GM23338 (cell line): ENCODE measurements at regions not wholly inside any gene's neighbourhood (a gene's known extent, or its start where the extent isn't known, plus 50 kb on each side); places are given as distances from the start of the nearest gene placed in this dataset.

Experiments used
- ATAC-seq: fragments of 200-7000 bp; cut with Tn5 transposase; 3 replicates; pipeline ENCODE4 v1.9.1; 2020
- DNase-seq: peaks from one replicate; pipeline ENCODE4 v3.0.0-alpha.2; 2015; ENCODE audit warnings: low spot score
- H2AFZ ChIP-seq: fragments of 200-600 bp; sonication (generic); 2 replicates; pipeline ENCODE4 v1.8.0; 2016; ENCODE audit warnings: antibody characterized with exemption, mild to moderate bottlenecking, moderate library complexity
- H3F3A ChIP-seq: fragments of 200-600 bp; sonication (generic); replicated peaks from 2 replicates; pipeline ENCODE4 v1.8.0; 2017; ENCODE audit warnings: antibody characterized with exemption, mixed run types, low read depth
- H3K27ac ChIP-seq: fragments of 200-600 bp; sonication (generic); 2 replicates; pipeline ENCODE4 v1.6.1; 2016; ENCODE audit warnings: low read depth
- H3K27me3 ChIP-seq: fragments of 200-600 bp; sonication (generic); 2 replicates; pipeline ENCODE4 v1.8.0; 2016; ENCODE audit warnings: mild to moderate bottlenecking, mixed run types, moderate library complexity; ENCODE audit not compliant: insufficient read depth
- H3K36me3 ChIP-seq: fragments of 200-600 bp; sonication (generic); 2 replicates; pipeline ENCODE4 v1.8.0; 2016; ENCODE audit warnings: mild to moderate bottlenecking; ENCODE audit not compliant: insufficient read depth
- H3K4me1 ChIP-seq: fragments of 200-600 bp; sonication (generic); 2 replicates; pipeline ENCODE4 v1.8.0; 2016; ENCODE audit warnings: mild to moderate bottlenecking, moderate library complexity; ENCODE audit not compliant: insufficient read depth
- H3K4me2 ChIP-seq: fragments of 200-600 bp; sonication (generic); 2 replicates; pipeline ENCODE4 v1.7.1; 2017; ENCODE audit warnings: mixed run types
- H3K4me3 ChIP-seq: fragments of 200-600 bp; sonication (generic); 2 replicates; pipeline ENCODE4 v1.6.1; 2016; ENCODE audit warnings: mixed run types
- H3K79me2 ChIP-seq: fragments of 200-600 bp; sonication (generic); replicated peaks from 2 replicates; pipeline ENCODE4 v1.8.0; 2017; ENCODE audit warnings: mild to moderate bottlenecking; ENCODE audit not compliant: insufficient read depth
- H3K9me2 ChIP-seq: fragments of 200-600 bp; sonication (generic); 2 replicates; pipeline ENCODE4 v1.8.0; 2017; ENCODE audit not compliant: insufficient read depth
- H4K20me1 ChIP-seq: fragments of 200-600 bp; sonication (generic); replicated peaks from 2 replicates; pipeline ENCODE4 v1.8.0; 2017; ENCODE audit warnings: mild to moderate bottlenecking; ENCODE audit not compliant: insufficient read depth
- H3K27ac Mint-ChIP-seq: 2 replicates; pipeline ENCODE4 v1.8.0; 2020; ENCODE audit warnings: inconsistent platforms, mild to moderate bottlenecking, moderate library complexity, mixed read lengths
- H3K27me3 Mint-ChIP-seq: 3 replicates; pipeline ENCODE4 v1.8.0; 2022; ENCODE audit warnings: low read depth, mild to moderate bottlenecking, moderate library complexity, mixed read lengths, inconsistent platforms; ENCODE audit not compliant: insufficient read depth, poor library complexity
- H3K36me3 Mint-ChIP-seq: 3 replicates; pipeline ENCODE4 v1.8.0; 2021; ENCODE audit warnings: low read depth, mild to moderate bottlenecking, inconsistent platforms, moderate library complexity, mixed read lengths
- H3K4me1 Mint-ChIP-seq: 3 replicates; pipeline ENCODE4 v1.8.0; 2020; ENCODE audit warnings: mild to moderate bottlenecking, inconsistent platforms, mixed read lengths
- H3K4me3 Mint-ChIP-seq: 3 replicates; pipeline ENCODE4 v1.8.0; 2021; ENCODE audit warnings: moderate library complexity, mild to moderate bottlenecking, inconsistent platforms, mixed read lengths
- H3K9me3 Mint-ChIP-seq: 3 replicates; pipeline ENCODE4 v1.8.0; 2020; ENCODE audit warnings: moderate library complexity, mild to moderate bottlenecking, inconsistent platforms, mixed read lengths
- CREB1 ChIP-seq: fragments of 250-450 bp; sonication (Bioruptor Pico); IDR thresholded peaks from 2 replicates; pipeline ENCODE4 v1.5.0; 2020; ENCODE audit warnings: low read depth, mild to moderate bottlenecking, moderate library complexity
- EZH2 ChIP-seq: fragments of 200-600 bp; sonication (generic); IDR thresholded peaks from one replicate; pipeline ENCODE4 v1.8.0; 2017; ENCODE audit warnings: antibody characterized with exemption, mild to moderate bottlenecking, low read depth; ENCODE audit not compliant: unreplicated experiment
- NANOG ChIP-seq: IDR thresholded peaks from 2 replicates; pipeline ENCODE4 v1.6.1; 2016; ENCODE audit warnings: antibody characterized with exemption, borderline replicate concordance
- POLR2AphosphoS5 ChIP-seq: IDR thresholded peaks from 2 replicates; pipeline ENCODE4 v1.6.1; 2016; ENCODE audit warnings: antibody characterized with exemption, low read depth
- STAT1 ChIP-seq: IDR thresholded peaks from one replicate; pipeline ENCODE4 v1.6.1; 2016; ENCODE audit warnings: antibody characterized with exemption; ENCODE audit not compliant: unreplicated experiment
- ZNF114 ChIP-seq: fragments of 250-450 bp; sonication (Bioruptor Pico); IDR thresholded peaks from 2 replicates; pipeline ENCODE4 v1.5.0; 2020; ENCODE audit warnings: mild to moderate bottlenecking, moderate library complexity
- ZNF331 ChIP-seq: fragments of 250-450 bp; sonication (Bioruptor Pico); IDR thresholded peaks from 2 replicates; pipeline ENCODE4 v1.5.0; 2020; ENCODE audit warnings: low read depth, mild to moderate bottlenecking, moderate library complexity
- TF ChIP-seq, protein P1 (sequence below): fragments of 250-450 bp; sonication (Bioruptor Pico); IDR thresholded peaks from 2 replicates; pipeline ENCODE4 v1.5.0; 2020; ENCODE audit warnings: mild to moderate bottlenecking, moderate library complexity
- TF ChIP-seq, protein P2 (sequence below): IDR thresholded peaks from one replicate; pipeline ENCODE4 v1.6.1; 2018; ENCODE audit warnings: antibody characterized with exemption; ENCODE audit not compliant: unreplicated experiment

DNA sequence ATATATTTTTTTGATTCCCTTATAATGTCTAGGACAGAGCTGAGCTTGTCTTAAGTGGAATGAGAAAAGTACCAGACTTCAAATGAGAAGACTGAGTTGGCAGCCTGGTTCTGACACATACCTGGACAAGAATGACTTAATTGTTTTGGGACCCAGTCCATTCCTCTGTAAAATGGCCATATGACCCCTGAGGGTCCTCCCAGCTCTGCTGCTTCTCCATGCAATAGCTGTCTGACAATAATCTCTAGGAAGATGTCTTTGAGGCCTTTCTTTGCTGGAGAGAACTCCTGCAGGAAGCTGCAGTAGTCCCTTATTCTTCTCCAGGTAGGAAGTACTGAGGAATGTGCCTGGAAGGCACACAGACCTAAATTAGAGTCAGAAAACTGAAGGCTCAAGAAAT lies 55.9 kb upstream of the SLIT3 start:
- peaks cover 2% of the 10 kb centered on the region for H3K27me3 Mint-ChIP-seq
- H3K4me1 Mint-ChIP-seq: no peaks in the 10 kb centered on the region
- H3K27ac Mint-ChIP-seq: no peak overlapping the region
- H3K4me2 ChIP-seq: no peak overlapping the region
- no peak overlapping the region for H3K4me3 ChIP-seq
- H3K9me2 ChIP-seq: no peaks in the 10 kb centered on the region
- no peaks in the 10 kb centered on the region for H3K27me3 ChIP-seq
- H3K36me3 ChIP-seq: no peaks in the 10 kb centered on the region
- DNase-seq (no peak), ATAC-seq (no peak)
- H3K9me3 Mint-ChIP-seq: no peaks in the 10 kb centered on the region
- no peaks in the 10 kb centered on the region for H3K4me1 ChIP-seq
- H3K79me2 ChIP-seq: no peaks in the 10 kb centered on the region
- H3K4me3 Mint-ChIP-seq: no peak overlapping the region
- H3K36me3 Mint-ChIP-seq: no peaks in the 10 kb centered on the region
- TF ChIP-seq, protein P1, sequence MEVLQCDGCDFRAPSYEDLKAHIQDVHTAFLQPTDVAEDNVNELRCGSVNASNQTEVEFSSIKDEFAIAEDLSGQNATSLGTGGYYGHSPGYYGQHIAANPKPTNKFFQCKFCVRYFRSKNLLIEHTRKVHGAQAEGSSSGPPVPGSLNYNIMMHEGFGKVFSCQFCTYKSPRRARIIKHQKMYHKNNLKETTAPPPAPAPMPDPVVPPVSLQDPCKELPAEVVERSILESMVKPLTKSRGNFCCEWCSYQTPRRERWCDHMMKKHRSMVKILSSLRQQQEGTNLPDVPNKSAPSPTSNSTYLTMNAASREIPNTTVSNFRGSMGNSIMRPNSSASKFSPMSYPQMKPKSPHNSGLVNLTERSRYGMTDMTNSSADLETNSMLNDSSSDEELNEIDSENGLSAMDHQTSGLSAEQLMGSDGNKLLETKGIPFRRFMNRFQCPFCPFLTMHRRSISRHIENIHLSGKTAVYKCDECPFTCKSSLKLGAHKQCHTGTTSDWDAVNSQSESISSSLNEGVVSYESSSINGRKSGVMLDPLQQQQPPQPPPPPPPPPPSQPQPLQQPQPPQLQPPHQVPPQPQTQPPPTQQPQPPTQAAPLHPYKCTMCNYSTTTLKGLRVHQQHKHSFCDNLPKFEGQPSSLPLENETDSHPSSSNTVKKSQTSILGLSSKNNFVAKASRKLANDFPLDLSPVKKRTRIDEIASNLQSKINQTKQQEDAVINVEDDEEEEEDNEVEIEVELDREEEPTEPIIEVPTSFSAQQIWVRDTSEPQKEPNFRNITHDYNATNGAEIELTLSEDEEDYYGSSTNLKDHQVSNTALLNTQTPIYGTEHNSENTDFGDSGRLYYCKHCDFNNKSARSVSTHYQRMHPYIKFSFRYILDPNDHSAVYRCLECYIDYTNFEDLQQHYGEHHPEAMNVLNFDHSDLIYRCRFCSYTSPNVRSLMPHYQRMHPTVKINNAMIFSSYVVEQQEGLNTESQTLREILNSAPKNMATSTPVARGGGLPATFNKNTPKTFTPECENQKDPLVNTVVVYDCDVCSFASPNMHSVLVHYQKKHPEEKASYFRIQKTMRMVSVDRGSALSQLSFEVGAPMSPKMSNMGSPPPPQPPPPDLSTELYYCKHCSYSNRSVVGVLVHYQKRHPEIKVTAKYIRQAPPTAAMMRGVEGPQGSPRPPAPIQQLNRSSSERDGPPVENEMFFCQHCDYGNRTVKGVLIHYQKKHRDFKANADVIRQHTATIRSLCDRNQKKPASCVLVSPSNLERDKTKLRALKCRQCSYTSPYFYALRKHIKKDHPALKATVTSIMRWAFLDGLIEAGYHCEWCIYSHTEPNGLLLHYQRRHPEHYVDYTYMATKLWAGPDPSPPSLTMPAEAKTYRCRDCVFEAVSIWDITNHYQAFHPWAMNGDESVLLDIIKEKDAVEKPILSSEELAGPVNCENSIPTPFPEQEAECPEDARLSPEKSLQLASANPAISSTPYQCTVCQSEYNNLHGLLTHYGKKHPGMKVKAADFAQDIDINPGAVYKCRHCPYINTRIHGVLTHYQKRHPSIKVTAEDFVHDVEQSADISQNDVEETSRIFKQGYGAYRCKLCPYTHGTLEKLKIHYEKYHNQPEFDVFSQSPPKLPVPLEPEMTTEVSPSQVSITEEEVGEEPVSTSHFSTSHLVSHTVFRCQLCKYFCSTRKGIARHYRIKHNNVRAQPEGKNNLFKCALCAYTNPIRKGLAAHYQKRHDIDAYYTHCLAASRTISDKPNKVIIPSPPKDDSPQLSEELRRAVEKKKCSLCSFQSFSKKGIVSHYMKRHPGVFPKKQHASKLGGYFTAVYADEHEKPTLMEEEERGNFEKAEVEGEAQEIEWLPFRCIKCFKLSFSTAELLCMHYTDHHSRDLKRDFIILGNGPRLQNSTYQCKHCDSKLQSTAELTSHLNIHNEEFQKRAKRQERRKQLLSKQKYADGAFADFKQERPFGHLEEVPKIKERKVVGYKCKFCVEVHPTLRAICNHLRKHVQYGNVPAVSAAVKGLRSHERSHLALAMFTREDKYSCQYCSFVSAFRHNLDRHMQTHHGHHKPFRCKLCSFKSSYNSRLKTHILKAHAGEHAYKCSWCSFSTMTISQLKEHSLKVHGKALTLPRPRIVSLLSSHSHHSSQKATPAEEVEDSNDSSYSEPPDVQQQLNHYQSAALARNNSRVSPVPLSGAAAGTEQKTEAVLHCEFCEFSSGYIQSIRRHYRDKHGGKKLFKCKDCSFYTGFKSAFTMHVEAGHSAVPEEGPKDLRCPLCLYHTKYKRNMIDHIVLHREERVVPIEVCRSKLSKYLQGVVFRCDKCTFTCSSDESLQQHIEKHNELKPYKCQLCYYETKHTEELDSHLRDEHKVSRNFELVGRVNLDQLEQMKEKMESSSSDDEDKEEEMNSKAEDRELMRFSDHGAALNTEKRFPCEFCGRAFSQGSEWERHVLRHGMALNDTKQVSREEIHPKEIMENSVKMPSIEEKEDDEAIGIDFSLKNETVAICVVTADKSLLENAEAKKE (CRISPR knock-in tag): no peak
- TF ChIP-seq CREB1 (CRISPR knock-in tag) (no peak), NANOG (no peak)
- H3F3A ChIP-seq: no peaks in the 10 kb centered on the region
- 0 out of 2 replicates have a peak overlapping the region, but pooled peaks have one; percentile 16 for H2AFZ ChIP-seq
- no peak overlapping the region for H3K27ac ChIP-seq
- no peaks in the 10 kb centered on the region for H4K20me1 ChIP-seq

DNA sequence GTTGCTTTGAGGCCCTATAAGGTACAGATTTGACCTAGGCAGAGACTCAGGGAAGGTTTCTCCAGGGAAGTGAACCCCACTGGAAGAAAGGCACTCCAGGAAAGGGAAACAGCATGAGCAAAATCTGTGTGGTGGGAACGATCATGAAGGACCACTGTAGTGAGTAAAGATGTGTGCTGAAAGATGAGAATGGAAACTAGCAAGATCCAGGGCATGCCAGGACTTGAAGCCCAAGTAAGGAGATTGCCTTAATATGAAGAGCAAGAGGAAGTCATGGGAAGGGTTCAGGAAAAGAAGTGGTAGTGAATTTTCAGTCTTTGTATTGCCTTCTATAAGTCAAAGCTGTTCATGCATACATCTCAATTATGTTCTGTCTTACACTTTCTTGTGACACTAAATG lies 55.2 kb upstream of the SLIT3 start:
- H3K4me3 Mint-ChIP-seq: no peak overlapping the region

More for the DNA sequence above, 55.2 kb upstream of the SLIT3 start:
- no peaks in the 10 kb centered on the region for H3K9me3 Mint-ChIP-seq
- no peaks in the 10 kb centered on the region for H3K9me2 ChIP-seq
- TF ChIP-seq CREB1 (CRISPR knock-in tag) (no peak), NANOG (no peak), ZNF114 (CRISPR knock-in tag) (no peak), EZH2 (no peak), ZNF331 (no peak), STAT1 (no peak), POLR2AphosphoS5 (no peak)
- TF ChIP-seq, protein P2, sequence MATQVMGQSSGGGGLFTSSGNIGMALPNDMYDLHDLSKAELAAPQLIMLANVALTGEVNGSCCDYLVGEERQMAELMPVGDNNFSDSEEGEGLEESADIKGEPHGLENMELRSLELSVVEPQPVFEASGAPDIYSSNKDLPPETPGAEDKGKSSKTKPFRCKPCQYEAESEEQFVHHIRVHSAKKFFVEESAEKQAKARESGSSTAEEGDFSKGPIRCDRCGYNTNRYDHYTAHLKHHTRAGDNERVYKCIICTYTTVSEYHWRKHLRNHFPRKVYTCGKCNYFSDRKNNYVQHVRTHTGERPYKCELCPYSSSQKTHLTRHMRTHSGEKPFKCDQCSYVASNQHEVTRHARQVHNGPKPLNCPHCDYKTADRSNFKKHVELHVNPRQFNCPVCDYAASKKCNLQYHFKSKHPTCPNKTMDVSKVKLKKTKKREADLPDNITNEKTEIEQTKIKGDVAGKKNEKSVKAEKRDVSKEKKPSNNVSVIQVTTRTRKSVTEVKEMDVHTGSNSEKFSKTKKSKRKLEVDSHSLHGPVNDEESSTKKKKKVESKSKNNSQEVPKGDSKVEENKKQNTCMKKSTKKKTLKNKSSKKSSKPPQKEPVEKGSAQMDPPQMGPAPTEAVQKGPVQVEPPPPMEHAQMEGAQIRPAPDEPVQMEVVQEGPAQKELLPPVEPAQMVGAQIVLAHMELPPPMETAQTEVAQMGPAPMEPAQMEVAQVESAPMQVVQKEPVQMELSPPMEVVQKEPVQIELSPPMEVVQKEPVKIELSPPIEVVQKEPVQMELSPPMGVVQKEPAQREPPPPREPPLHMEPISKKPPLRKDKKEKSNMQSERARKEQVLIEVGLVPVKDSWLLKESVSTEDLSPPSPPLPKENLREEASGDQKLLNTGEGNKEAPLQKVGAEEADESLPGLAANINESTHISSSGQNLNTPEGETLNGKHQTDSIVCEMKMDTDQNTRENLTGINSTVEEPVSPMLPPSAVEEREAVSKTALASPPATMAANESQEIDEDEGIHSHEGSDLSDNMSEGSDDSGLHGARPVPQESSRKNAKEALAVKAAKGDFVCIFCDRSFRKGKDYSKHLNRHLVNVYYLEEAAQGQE: no peak
- no peak overlapping the region for H3K4me2 ChIP-seq
- no peak for ATAC-seq
- no peaks in the 10 kb centered on the region for H4K20me1 ChIP-seq
- no peaks in the 10 kb centered on the region for H3K79me2 ChIP-seq
- H3K36me3 Mint-ChIP-seq: no peaks in the 10 kb centered on the region
- no peaks in the 10 kb centered on the region for H3K4me1 Mint-ChIP-seq
- H3K36me3 ChIP-seq: no peaks in the 10 kb centered on the region
- H3K27me3 Mint-ChIP-seq: peaks cover 2% of the 10 kb centered on the region
- no peak for DNase-seq
- no peaks in the 10 kb centered on the region for H3K4me1 ChIP-seq
- no peak overlapping the region for H2AFZ ChIP-seq
- H3F3A ChIP-seq: no peaks in the 10 kb centered on the region
- no peaks in the 10 kb centered on the region for H3K27me3 ChIP-seq
- no peak overlapping the region for H3K27ac ChIP-seq
- no peak overlapping the region for H3K27ac Mint-ChIP-seq
- H3K4me3 ChIP-seq: no peak overlapping the region
